K562 (cell line): ENCODE measurements at regions not wholly inside any gene's neighbourhood (a gene's known extent, or its start where the extent isn't known, plus 50 kb on each side); places are given as distances from the start of the nearest gene placed in this dataset.

Experiments used
- CTCF ChIP-seq, 3 experiments: IDR thresholded peaks in 2 of 3; conservative IDR thresholded peaks in 1 of 3; 2 replicates each; pipeline ENCODE4 v1.5.1; 2011 to 2012; ENCODE audit warnings: low read length in 3 of 3, mild to moderate bottlenecking in 3 of 3, control low read depth in 2 of 3, improper control_type of control experiment in 1 of 3, inconsistent platforms in 1 of 3, low read depth in 1 of 3, mixed read lengths in 1 of 3, moderate library complexity in 1 of 3; ENCODE audit not compliant: insufficient read depth in 2 of 3
- ELF1 ChIP-seq: fragments of 200-800 bp; sonication (Bioruptor generic); IDR thresholded peaks from 2 replicates; pipeline ENCODE4 v1.6.1; 2016; ENCODE audit warnings: missing genetic modification characterization, missing compliant biosample characterization
- JUND ChIP-seq, 2 experiments: IDR thresholded peaks; 2 replicates in 1 of 2; 3 replicates in 1 of 2; pipeline ENCODE4 v1.6.1; 2011; ENCODE audit warnings: borderline replicate concordance in 2 of 2, low read depth in 2 of 2, low read length in 2 of 2, improper control_type of control experiment in 1 of 2, missing biosample characterization in 1 of 2, missing genetic modification characterization in 1 of 2, missing genetic modification reagents in 1 of 2
- MTA1 ChIP-seq: fragments of 450-650 bp; IDR thresholded peaks from 2 replicates; pipeline ENCODE4 v1.6.1; 2017; ENCODE audit warnings: borderline replicate concordance
- NR1H2 ChIP-seq: sonication (generic); formaldehyde crosslinking; IDR thresholded peaks from 2 replicates; pipeline ENCODE4 v1.4.0; 2020; ENCODE audit warnings: mild to moderate bottlenecking, missing genetic modification reagents
- RAD21 ChIP-seq, 2 experiments: fragments of 250-450 bp in 1 of 2; fragments of 450-650 bp in 1 of 2; sonication (Bioruptor Pico) in 1 of 2; formaldehyde crosslinking in 1 of 2; IDR thresholded peaks in 1 of 2; conservative IDR thresholded peaks in 1 of 2; 2 replicates each; pipeline versions ENCODE4 v1.4.0 to v1.8.0; 2020 to 2022; ENCODE audit warnings: mild to moderate bottlenecking in 2 of 2, moderate library complexity in 1 of 2
- ZNF23 ChIP-seq: fragments of 250-450 bp; sonication (Bioruptor Pico); IDR thresholded peaks from 2 replicates; pipeline ENCODE4 v1.4.0; 2020; ENCODE audit warnings: mild to moderate bottlenecking
- ZNF274 ChIP-seq: IDR thresholded peaks from 2 replicates; pipeline ENCODE4 v1.6.1; 2011; ENCODE audit warnings: low read depth, mild to moderate bottlenecking, low read length, moderate library complexity, borderline replicate concordance
- ZZZ3 ChIP-seq: fragments of 450-650 bp; IDR thresholded peaks from 2 replicates; pipeline ENCODE4 v1.6.1; 2016; ENCODE audit warnings: antibody characterized with exemption, mild to moderate bottlenecking, moderate library complexity

- TF ChIP-seq ELF1 (no peak), MTA1 (no peak), RAD21 (CRISPR knock-in tag; conservative IDR thresholded peaks at IDR 0.05 in 1 of 2, IDR thresholded peaks at IDR 0.05 in 1 of 2) (no peak), NR1H2 (CRISPR knock-in tag) (no peak), ZZZ3 (no peak), CTCF (IDR thresholded peaks at IDR 0.05 in 2 of 3, conservative IDR thresholded peaks at IDR 0.05 in 1 of 3; ENCODE audit: insufficient read depth in 2 of 3, low read depth in 1 of 3, low read length in 3 of 3) (no peak), JUND (IDR thresholded peaks at IDR 0.05; ENCODE audit: borderline replicate concordance, low read depth, low read length) (no peak), JUND (tag; IDR thresholded peaks at IDR 0.05; ENCODE audit: borderline replicate concordance, low read depth, low read length) (no peak), ZNF23 (CRISPR knock-in tag) (no peak), ZNF274 (no peak)
Observed at GRCh38 chr4:122326908-122327307, 51.9 kb upstream of the ADAD1 start.
